Keratinocyte (primary cell): ENCODE measurements at regions not wholly inside any gene's neighbourhood (a gene's known extent, or its start where the extent isn't known, plus 50 kb on each side); places are given as distances from the start of the nearest gene placed in this dataset.

Source experiments
- CTCF ChIP-seq, 3 experiments: IDR thresholded peaks in 1 of 3; conservative IDR thresholded peaks in 1 of 3; optimal IDR thresholded peaks in 1 of 3; 2 replicates in 2 of 3; 3 replicates in 1 of 3; pipeline versions ENCODE3 to v1.5.1; 2011; ENCODE audit warnings: low read length in 3 of 3, mild to moderate bottlenecking in 3 of 3, moderate library complexity in 2 of 3, control low read depth in 1 of 3, inconsistent platforms in 1 of 3; ENCODE audit not compliant: insufficient read depth in 2 of 3; ENCODE audit errors: extremely low read depth in 1 of 3
- EZH2 ChIP-seq: IDR thresholded peaks from one replicate; pipeline ENCODE4 v1.6.1; 2012; ENCODE audit warnings: inconsistent platforms, mild to moderate bottlenecking, low read length, moderate library complexity

GRCh38 chr5:100188778-100189177, 346.4 kb upstream of the FAM174A start:
- TF ChIP-seq CTCF (optimal IDR thresholded peaks at IDR 0.05 in 1 of 3, IDR thresholded peaks at IDR 0.05 in 1 of 3, conservative IDR thresholded peaks at IDR 0.05 in 1 of 3; ENCODE audit: extremely low read depth in 1 of 3, insufficient read depth in 2 of 3, low read length in 3 of 3) (no peak), EZH2 (no peak)
